ENCODE measurements at regions not wholly inside any gene's neighbourhood (a gene's known extent, or its start where the extent isn't known, plus 50 kb on each side); places are given as distances from the start of the nearest gene placed in this dataset.

- no peak overlapping the region for H2AK5ac ChIP-seq (ENCODE audit: low read depth, low read length)
- no peak for FAIRE-seq
- 93% methylated on average over 2 of the region's 2 CpGs; no CpG with 5 or more reads in 1 of the 2 experiments for WGBS, 2 experiments (ENCODE audit: extremely low coverage in 1 of 2, insufficient coverage in 1 of 2, insufficient read length in 1 of 2, insufficient replicate concordance in 2 of 2, low coverage in 1 of 2, low lambda C conversion rate in 2 of 2, missing lambda C conversion rate in 1 of 2)
- CTCF ChIA-PET (ENCODE audit: partially characterized antibody), result no interaction called here
- H3K18ac ChIP-seq (ENCODE audit: extremely low read depth, low read length), result no peak overlapping the region
- H3K4me2 ChIP-seq (ENCODE audit: insufficient read depth in 1 of 2, low read depth in 2 of 2, low read length in 2 of 2), result no peak overlapping the region
- no peaks in the 10 kb centered on the region for H3K4me1 ChIP-seq (replicated peaks in 1 of 4; ENCODE audit: control insufficient read depth in 3 of 4, insufficient read depth in 4 of 4, low read length in 3 of 4)
- H3K56ac ChIP-seq (replicated peaks; ENCODE audit: insufficient read length, low read depth, low read length), result no peak overlapping the region
- no peak overlapping the region for H3K14ac ChIP-seq (ENCODE audit: insufficient read length)
- H4K20me1 ChIP-seq (replicated peaks in 1 of 2; ENCODE audit: control insufficient read depth in 1 of 2, insufficient read depth in 2 of 2, low read length in 2 of 2), result no peaks in the 10 kb centered on the region
- no peak overlapping the region for H4K5ac ChIP-seq (ENCODE audit: insufficient read length, low read depth, low read length)
- DNase-seq (ENCODE audit: low read depth in 1 of 2, low spot score in 2 of 2), result no peak
- H3K79me2 ChIP-seq (ENCODE audit: control insufficient read depth in 1 of 2, insufficient read depth in 2 of 2, low read length in 2 of 2), result no peaks in the 10 kb centered on the region
- peaks cover 7% of the 10 kb centered on the region; the same call in 1 of the 2 replicates for H3K23me2 ChIP-seq (ENCODE audit: low read depth, low read length)
- no peak overlapping the region for H3K4me3 ChIP-seq (ENCODE audit: extremely low read depth in 1 of 4, insufficient read depth in 2 of 4, low read depth in 3 of 4, low read length in 4 of 4)
- H4K8ac ChIP-seq (ENCODE audit: extremely low read depth, insufficient read depth, low read length), result no peak overlapping the region
- H2BK5ac ChIP-seq (ENCODE audit: low read depth, low read length), result no peak overlapping the region
- H3K27ac ChIP-seq (ENCODE audit: low read depth, low read length), result no peak overlapping the region
- H3K79me1 ChIP-seq (ENCODE audit: low read depth, low read length), result no peaks in the 10 kb centered on the region
- no peak overlapping the region for H2BK15ac ChIP-seq (ENCODE audit: low read length)
- no peak overlapping the region for H3K9ac ChIP-seq (replicated peaks in 1 of 4; ENCODE audit: extremely low read depth in 1 of 4, low read depth in 3 of 4, low read length in 3 of 4)
- no peaks in the 10 kb centered on the region for H3K27me3 ChIP-seq (replicated peaks in 1 of 4; ENCODE audit: control insufficient read depth in 3 of 4, extremely low read depth in 1 of 4, insufficient read depth in 3 of 4, low read length in 3 of 4)
- H3K9me3 ChIP-seq (ENCODE audit: insufficient read depth in 2 of 2, low read depth in 1 of 2, low read length in 1 of 2), result no peaks in the 10 kb centered on the region
- no peak overlapping the region for H2BK120ac ChIP-seq (replicated peaks; ENCODE audit: low read depth, low read length)
- POLR2A ChIA-PET (ENCODE audit: partially characterized antibody), result no interaction called here
- H2AFZ ChIP-seq (ENCODE audit: low read length), result no peak overlapping the region
- no peak overlapping the region for H4K91ac ChIP-seq (replicated peaks; ENCODE audit: insufficient read length, low read length)
- H2BK12ac ChIP-seq (ENCODE audit: low read depth, low read length), result no peak overlapping the region
- H3K36me3 ChIP-seq (ENCODE audit: control insufficient read depth in 2 of 4, insufficient read depth in 4 of 4, low read length in 3 of 4), result no peaks in the 10 kb centered on the region
- H2BK20ac ChIP-seq (ENCODE audit: low read length), result no peak overlapping the region
- H3K4ac ChIP-seq (replicated peaks; ENCODE audit: insufficient read length, low read depth, low read length), result no peak overlapping the region
- TF ChIP-seq HDAC6 (IDR thresholded peaks at IDR 0.05; ENCODE audit: low read depth, low read length) (no peak), TCF12 (IDR thresholded peaks at IDR 0.05; ENCODE audit: low read depth, low read length) (no peak), CEBPB (IDR thresholded peaks at IDR 0.05; ENCODE audit: low read depth, low read length) (no peak), BACH1 (IDR thresholded peaks at IDR 0.05; ENCODE audit: low read length) (no peak), RXRA (IDR thresholded peaks at IDR 0.05; ENCODE audit: insufficient read depth, low read depth, low read length) (no peak), SIRT6 (IDR thresholded peaks at IDR 0.05; ENCODE audit: low read length) (no peak), JUN (IDR thresholded peaks at IDR 0.05; ENCODE audit: low read depth, low read length) (no peak), ATF2 (IDR thresholded peaks at IDR 0.05; ENCODE audit: low read length) (no peak), HDAC2 (IDR thresholded peaks at IDR 0.05; ENCODE audit: borderline replicate concordance in 1 of 2, low read depth in 2 of 2, low read length in 2 of 2) (no peak), SUZ12 (IDR thresholded peaks at IDR 0.05; ENCODE audit: low read length) (no peak)
- no peak overlapping the region for H3K23ac ChIP-seq (ENCODE audit: insufficient read length)
Measured at GRCh38 chr20:11030351-11030750, 356.6 kb upstream of the JAG1 start.

All from H1 (cell line).